ENCODE measurements at regions not wholly inside any gene's neighbourhood (a gene's known extent, or its start where the extent isn't known, plus 50 kb on each side); places are given as distances from the start of the nearest gene placed in this dataset.

DNA sequence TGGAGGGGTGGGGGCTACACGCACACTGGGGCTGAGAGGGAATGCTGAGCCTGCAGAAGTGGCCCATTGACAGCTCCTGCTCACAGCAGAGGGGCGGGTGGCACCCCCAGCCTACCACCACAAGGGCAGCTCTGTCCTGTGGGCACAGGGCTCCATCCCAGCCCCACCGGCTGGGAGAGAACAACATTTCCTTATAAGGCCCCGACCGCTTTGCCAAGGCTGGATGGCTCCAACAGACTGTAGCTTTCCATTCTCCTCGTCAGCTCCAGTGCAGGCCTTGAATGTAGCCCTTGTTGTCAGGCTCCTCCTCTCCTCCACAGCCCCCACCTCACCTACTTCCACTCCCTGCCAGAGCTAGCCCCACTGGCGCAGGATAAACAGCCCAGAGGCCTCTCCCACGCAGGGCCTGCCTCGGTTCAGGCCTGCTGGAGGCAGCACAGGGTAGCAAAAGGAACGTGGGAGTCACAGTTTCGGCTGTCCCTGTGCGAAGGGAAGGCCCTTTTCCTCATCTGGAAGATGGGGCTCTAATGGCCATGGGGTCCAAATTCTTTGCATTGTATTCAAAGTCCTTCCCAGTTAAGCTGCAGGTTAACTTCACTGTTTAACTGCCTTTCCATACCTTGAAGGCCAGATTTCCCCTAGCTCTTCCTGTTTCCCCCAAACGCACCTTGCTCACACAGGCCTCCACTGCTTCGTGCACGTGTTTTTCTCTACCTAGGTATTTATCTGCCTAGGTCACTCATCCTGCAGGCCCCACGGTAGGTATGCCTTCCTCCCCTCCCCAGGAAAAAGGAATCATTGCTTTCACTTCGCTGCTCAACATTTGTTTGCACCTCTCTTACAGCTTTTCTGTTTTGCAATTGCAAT is 101.6 kb upstream of the LPP start:
- TF ChIP-seq CTCF (IDR thresholded peaks at IDR 0.05): peak; percentile 53 to 83 (median 80)
- no peak for TF ChIP-seq POLR2A (IDR thresholded peaks at IDR 0.05)
